Amniotic stem cell (primary cell): ENCODE measurements at regions not wholly inside any gene's neighbourhood (a gene's known extent, or its start where the extent isn't known, plus 50 kb on each side); places are given as distances from the start of the nearest gene placed in this dataset.
A peak's percentile ranks its signal among the peaks of the same experiment; 100 is the strongest.

Source experiments
- DNase-seq: peaks from one replicate; lab custom pipeline; 2025; lab: John Stamatoyannopoulos, UW

DNA sequence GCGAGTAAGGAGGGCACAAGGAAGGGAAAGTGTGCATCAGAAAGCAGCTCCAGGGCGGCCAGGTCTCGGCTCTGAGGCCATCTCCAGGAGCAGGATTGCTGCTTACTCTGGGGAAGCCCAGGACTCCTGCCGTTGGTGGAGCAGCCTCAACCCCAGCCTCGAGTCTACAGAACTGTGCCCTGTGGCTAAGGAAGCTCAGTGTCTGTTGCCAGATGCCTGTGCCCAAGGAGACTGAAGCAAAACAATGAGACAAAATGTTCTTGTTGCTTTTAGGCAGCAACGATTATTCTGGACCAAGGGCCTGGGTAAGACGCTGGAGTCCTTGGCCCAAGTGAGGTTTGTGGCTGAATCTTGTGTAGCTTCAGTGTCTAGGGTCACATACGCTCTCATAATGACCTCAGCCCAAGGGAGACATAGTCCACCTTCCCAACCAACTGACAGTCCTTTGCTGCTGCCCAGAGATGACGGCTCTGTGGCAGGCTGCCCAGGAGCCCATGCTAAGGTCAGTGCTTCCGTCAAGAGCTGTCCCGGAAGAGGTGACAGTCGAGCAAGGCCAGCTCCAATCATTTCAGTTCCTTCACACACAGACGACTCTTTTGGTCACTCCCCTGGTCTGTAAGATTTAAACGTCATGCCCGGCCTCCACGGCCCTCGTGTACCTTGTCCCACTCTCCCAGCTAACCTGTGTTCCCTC lies 223.8 kb downstream of the TTC32 start:
- no peak for DNase-seq

DNA sequence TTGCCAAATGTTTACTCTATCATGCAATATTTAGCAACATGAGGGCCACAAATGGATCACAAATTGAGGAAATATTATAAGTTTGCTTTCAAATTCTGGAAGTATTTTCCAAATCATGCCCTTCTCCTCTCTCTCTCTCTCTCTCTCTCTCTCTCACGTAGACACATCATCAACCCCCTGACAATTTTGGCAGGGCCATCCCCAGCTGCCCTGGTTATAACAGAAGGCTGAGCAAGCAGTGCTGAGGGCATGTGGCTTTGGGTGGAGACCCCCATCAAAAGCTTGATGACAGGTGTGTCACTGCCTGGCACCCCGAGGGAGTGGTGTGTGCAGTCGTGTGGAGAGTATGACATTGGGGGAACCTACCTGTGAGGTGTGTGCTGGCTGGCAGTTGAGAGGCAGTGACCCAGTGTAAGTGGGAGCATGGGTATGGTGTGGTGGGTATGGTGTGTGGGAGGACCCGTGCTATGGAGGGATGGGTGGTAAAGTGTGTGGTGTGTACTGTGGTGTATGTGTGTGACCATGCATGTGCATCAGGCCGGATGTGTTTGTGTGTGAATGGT lies 224.5 kb downstream of the TTC32 start:
- no peak for DNase-seq

DNA sequence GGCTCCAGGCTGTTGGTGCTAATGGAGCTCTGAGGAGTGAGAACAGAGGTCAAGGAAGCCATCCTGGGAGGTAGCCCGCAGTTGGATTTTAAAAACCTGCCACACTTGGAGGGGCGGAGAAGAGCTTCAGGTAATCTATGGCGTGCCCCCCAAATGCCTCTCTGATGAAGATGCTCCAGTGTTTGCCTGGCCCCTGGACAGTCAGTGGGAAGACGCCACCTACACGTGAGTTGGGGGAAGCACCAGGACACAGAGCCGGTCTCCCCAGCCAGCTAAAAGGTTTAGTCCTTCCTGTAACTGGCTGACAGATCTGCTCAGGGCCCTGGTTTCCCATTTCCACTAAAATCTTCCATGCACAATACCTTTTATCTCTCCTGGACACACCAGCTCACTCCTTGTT lies 225.0 kb downstream of the TTC32 start:
- no peak for DNase-seq

DNA sequence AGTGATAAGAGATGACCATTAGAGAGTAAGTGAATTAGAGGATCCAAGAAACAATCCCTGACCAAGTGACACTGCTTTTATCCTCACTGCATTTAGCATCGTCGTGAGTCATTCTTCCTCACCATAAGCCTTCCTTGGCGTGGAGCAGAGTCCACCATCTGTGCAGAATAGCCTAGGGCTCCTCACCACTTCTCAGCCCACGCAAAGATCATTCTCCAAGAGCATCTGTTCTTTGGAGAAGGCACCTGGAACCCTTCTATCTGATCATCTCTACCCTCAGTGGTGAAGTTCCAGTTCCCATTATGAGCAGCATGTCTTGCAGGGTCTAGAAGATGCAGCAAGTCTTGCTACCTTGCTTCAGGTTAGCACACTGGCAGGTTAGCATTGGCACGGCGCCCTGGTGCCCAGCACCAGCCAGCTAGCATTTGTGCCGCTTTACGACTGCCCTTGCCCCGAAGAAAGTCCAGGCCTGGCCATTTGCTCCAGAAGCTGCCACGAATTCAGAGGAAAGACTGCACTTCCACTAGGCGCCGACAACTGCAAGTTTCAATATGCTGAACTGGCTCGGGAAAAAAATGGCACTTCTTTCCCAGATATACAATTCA lies 225.8 kb downstream of the TTC32 start:
- peak; percentile 46 for DNase-seq

DNA sequence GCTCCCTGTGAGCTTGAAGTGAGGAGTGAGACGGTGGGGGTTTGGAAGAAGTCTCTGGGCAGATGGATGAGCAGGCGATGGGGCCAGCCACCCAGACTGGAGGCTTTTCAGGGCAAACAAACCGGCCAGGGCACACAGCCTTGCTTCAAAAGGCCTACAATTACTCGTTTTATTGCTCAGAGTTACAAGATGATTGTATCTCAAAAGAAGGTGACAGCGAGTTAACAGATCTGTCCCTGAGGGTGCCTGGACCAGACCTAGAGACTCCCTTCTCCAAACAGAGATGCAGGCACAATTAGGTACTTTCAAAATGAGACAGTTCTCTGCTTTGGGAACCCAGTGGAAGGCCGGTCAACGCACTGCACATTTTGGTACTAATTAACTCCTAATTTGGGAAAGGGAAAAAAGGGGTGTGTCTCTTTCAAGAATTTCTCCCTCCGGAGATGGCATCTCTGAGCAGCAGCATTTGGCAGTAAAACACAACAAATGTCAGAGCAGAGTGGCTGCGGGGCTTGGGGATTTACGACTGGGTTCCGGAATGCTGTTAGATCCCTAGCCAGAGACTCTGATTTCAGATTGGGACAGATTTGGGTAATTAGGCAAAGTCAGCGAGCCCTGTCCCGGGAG lies 226.7 kb downstream of the TTC32 start:
- DNase-seq: no peak

DNA sequence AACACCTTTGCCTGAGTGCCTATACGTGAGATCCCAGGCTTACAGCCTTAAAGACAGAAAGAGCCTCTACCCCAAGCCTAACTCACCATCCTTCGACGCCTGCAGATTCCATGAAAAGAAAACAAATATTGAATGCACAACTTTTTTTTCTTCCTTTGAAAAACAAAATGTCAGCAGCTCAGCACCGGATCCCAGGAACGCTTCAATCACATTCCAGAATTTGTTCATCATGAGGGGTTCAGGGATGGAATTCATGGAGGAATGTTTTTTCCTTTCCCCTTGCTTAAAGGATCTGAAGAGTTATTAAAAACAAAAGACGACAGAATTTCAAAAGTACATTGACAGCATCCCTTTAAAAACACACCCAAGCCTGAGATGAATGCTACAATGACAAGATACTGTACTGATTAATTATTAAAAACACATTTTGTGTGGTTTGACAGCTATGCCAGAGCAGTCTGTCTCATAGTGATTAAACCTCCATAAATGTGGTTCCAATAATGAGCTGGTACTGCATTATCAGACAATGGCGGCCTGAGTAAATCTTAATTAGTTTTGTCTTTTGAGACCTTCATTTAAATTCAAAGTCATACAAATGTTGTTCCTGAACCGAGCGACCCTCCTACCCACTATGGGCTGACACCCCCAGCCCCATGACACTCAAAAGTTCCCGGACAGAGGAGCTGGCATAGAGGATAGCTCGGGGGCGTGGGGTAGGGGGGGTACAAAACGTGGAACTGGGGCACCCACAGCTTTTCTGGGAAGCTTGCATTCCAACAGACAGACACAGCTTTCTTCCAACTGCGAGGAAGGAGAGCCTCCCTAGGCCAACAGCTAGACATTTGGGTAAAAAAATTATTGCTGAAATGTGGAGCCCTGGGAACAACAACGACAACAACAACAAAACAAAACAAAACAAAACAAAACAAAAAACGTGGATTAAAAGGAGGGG lies 227.5 kb downstream of the TTC32 start:
- DNase-seq: no peak

DNA sequence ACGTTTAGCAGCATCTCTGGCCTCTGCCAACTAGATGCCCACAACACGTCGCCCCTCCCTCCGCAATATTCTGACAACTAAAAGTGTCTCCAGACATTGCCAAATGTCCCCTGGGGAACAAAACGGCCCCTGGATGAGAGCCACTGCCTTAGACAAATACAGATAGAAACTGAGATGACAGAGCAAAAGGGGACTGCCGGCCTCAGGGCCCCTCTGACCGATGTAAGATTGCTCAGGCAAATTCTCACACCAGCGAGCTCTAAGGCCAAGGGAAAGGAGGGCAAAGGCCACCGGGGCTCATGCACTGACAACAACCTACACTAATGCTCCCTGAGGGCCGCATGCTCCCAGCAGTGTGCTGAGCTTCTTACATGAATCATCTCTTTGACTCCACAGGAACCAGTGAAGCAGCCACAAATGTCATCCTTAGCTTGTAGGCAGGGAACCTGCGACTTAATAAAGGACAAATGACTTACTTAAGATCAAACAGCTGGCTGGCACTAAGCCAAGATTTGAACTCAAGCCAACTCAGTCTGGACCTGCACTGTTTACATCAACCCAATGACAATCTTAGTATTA lies 228.5 kb downstream of the TTC32 start:
- no peak for DNase-seq

DNA sequence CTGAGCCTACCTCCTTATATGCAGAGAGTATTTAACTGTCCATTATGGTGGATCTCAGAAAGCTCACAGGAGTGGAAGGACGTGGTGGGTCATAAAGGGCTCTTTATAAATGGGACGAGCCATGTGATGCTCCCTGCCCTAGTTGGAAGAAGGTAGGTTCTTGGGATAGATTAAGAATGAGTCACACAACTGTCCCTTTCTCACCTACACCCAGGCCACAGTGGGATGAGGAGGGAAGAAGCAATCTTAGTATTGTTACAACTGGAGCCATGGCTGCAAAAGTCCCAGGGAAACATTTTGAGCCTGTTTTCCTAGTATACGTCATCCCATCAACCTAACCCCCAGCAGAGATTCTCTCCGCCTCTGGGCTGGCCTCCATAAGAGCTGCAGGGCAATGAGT lies 229.9 kb downstream of the TTC32 start:
- no peak for DNase-seq

DNA sequence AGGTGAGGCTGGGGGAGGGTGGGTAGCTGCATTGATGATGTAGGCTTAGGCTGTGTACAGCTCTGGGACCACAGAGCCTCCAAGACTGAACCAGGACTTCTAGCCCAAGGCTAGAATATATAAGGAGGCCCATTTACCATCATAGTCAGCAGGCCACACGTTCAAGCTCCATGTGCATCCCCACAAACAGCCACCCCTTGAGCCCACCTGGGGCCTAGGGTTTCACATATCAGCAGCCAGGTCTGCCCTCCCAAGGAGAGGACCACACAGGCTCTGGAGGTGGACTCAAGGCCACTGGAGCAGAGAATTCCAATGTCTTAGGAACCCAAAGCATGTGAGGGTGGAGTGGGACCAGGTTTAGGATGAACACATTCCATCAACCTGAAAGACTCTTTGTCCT lies 230.5 kb downstream of the TTC32 start:
- DNase-seq: no peak

DNA sequence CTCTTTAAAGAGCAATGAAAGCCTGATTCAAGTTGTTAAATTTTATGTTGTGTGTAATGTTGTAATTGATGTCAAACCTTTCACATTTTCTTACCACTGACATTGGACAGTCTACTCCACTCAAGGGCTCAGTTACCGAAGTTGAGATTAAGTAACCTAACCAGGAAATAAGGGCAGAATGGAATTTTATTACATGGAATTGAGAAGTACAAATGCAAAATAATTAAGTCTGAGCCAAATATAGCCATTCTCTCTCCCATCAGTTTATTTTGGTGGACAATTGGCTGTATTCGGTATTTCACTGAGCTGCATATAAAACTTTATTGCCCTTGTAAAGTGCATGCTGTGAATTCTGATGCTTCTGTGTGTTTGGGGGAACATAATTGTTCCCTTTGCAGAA lies 231.5 kb downstream of the TTC32 start:
- no peak for DNase-seq

DNA sequence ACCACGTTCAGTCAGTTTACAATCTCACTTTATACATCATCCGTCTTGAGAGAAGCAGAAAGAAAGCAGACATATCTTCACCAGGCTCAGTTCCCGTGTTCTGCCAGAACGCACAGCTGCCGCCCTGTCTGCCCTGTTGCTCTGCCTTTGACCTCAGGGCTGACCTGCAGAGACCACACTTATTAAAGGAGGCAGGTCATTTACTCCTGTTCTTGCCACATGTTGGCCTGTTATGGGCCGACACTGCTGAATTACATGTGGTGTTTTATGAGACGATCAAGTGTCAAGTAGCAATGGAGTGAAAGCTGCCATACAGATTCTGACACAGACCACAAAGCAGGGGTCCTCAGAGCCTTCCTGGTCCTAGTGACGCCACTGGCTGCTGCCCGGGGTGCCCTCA lies 232.2 kb downstream of the TTC32 start:
- DNase-seq: no peak

DNA sequence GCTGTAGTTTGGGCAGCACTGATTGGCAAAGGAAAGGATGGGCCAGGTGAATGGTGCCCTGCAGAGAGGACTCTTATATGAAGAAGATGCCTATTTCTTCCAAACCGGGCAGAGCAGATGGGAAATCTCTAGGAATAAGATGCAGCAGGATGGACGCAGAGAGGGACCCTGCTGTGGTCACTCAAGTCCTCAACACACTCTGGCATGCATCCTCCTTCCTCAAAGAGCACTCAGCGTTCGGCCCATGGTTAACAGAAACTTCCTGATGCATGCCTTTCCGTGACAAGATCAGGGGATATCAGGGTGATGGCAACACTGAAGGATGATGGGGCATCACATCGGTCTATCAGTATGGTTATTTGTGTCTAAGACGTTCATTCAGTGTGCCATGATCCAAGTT lies 232.7 kb downstream of the TTC32 start:
- DNase-seq: no peak

DNA sequence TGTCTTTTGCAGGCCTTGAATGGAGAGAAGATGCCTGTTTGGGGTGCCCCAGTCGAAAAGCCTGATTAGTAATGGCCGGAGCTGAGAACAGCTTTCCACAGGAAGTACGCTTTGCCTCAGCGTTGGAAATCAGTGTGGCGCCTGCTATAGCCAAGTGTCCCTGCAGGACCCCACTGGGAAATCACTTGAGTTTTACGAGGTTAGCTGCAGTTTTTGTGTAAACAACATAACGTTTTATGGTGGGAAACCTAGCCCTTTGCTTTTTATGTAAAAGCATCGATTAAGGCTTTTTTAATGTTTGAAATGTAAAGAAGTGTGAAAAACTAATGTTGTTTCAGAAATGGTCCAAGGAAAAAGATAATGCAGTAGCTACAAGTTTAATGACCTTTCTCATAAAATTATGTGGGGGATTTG lies 234.2 kb downstream of the TTC32 start:
- DNase-seq: no peak

DNA sequence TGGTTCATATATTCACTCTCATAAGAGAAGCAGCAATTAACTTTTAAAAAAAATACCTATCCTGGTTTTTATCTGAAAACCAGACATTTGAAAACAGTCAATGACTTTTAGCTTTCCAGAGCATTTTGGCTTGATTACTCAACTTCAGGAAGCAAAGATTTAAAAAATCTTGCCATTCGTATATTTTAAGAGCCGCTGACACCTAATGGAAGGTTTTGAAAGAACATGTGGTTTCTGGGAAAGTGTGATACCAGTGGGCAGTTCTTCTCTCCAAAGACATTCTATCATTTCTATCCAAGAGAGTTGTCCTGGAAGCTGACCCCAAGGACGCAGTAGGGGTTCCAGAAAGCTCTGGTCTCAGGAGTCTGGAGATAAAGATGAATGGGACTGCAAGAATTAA lies 234.7 kb downstream of the TTC32 start:
- DNase-seq: peak; percentile 17

DNA sequence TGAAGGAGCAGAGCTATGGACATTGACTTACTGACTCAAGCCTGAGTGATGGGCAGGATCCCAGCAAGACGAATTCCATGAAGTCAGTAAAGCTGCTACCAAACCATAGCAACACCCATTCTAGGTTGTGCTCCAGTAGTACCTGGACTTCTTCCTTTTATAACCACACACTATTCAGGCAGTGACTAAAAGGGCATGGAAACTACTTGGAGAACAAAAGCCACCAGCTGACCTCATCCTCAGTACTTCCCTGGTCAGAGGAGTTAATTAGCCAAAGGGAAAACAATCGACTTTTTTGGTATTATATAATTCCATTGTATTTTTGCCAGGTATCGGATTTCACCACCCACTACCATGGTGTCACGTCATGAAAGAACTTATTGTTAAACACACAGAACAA lies 237.1 kb downstream of the TTC32 start:
- DNase-seq: no peak

DNA sequence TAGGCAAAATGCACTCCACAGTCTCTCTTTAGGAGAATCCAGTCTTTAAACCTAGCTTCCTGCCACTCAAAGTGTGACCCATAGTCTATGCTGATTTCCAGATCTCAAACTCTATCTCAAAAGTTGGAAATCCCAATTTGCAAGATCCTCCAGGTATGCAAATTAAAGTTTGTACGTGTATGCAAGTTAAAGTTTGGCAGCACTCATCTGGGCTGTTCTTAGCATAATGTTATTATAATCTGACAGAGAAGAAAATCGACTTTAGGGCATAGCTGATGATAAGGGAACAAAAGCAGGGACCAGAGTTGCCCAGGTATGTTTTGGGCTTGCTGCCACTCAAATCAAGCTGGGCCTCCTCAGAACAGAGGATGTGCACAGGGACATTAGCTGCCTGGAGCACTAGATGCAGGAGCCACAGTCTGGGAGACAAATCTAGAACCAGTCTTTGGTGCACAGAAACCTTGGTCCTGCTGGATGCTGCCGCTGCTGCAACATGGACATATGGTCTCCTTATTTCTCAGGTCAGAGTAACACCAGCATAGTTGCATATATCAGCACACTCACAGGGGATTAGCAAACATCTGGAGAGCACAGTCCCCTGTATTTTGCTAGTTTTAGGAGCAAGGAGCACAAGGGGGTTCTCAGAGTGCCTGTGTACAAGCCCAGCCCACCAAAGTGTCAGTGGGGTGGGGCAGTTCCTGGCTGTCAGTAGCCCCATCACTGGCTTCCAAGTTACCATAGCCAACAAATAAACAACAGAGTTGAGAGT lies 242.6 kb downstream of the TTC32 start:
- DNase-seq: no peak

DNA sequence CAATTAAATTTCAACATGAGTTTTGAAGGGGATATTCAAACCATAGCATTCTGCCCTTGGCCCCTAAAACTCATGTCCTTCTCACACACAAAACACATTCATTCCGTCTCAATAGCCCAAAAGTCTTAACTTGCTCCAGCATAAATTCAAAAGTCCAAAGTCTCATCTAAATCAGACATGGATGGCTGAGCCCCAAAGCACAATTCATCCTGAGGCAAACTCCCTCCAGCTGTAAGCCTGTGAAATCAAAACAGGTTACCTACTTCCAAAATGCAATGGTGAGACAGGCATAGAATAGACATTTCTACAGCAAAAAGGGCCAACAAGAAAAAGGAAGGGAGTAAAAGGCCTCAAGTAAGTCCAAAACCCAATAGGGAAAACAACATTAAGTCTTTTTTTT lies 245.8 kb downstream of the TTC32 start:
- no peak for DNase-seq

DNA sequence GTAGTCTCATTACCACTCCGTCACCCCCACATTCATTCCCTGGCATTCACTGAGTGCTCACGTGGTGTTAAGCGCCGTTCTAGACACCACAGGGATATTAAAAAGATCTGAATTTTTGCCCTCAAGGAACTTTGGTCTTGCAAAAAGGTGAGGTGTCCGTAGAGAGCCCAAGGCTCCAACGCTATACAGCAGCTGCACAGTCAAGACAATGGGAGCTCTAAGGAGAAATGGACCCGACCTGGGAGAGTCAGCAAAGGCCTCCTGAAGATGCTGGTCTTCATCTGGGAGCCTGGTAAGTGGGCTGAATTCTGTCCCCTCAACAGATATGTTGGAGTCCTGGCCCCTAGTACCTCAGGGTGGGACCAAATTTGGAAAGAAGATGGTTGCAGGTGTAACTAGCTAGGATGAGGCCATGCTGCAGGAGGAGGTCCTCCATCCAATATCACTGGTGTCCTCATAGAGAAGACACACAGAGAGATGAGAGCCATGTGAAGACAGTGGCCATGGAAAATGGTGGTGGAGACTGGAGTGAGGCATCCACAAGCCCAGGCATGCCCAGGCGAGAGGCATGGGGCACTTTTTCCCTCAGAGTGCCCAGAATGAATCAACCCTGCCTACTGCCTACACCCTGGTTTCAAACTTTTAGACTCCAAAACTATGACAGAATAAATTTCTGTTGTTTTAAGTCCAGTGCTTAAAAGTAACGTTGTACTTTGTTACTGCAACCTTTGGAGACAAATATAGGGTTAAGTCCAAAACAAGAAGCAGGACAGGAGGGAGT lies 247.3 kb downstream of the TTC32 start:
- no peak for DNase-seq

DNA sequence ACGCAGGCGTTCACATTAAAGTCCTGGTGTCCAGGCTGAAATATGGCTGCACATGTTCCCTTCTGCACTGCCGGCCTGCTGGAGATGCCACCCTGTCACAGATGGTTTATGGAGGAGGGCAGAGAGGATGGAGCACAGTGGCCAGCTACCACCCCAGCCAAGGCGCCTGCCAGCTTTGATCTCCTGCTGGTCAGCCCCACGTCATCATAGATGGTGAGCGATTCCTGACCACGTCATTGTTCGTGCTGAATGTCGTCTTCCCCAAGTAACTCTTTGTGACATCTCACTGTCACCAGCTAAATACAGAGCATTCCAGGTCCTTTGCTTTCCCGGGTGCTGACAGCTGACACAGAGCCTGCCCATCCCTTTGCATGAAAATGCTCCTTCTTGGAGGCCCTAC lies 248.3 kb downstream of the TTC32 start:
- DNase-seq: no peak

DNA sequence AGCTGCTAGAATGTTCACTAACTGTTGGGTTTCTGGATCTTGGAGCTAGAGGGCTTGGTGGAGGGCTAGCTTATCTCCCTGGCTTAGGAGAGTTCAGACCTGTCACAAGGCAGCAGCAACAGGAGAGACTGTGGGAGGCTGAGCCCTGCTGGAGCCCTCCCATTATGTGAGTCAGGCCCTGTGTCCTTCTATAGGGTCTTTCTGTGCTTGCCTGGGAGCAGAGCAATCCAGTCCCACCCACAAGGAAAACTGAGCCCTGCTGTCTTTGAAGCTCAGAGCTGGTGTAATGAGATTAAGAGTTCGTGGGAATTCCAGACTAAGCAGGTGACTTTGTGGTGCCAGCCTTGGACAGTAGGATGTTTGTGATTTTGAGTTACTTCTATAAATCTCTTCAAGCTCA lies 249.0 kb downstream of the TTC32 start:
- no peak for DNase-seq
